ENCODE measurements at regions not wholly inside any gene's neighbourhood (a gene's known extent, or its start where the extent isn't known, plus 50 kb on each side); places are given as distances from the start of the nearest gene placed in this dataset.
"Not testable (repeated sequence)": the region's sequence is repeated elsewhere in the genome, so short reads cannot be mapped to it uniquely, and the experiment has no call there.

- TF ChIP-seq POLR2A (IDR thresholded peaks at IDR 0.05) (no peak), EP300 (IDR thresholded peaks at IDR 0.05) (no peak), CTCF (IDR thresholded peaks at IDR 0.05) (no peak)
- H3K9me3 ChIP-seq, result no peaks in the 10 kb centered on the region
- intact Hi-C loops (cut with DNase I), result no loop called here
- H3K36me3 ChIP-seq, result no peaks in the 10 kb centered on the region
- H3K27me3 ChIP-seq, result no peaks in the 10 kb centered on the region
- H3K4me1 ChIP-seq (ENCODE audit: insufficient read depth), result no peaks in the 10 kb centered on the region
- DNase-seq, result no peak
- no peak overlapping the region for H3K27ac ChIP-seq
- H3K4me3 ChIP-seq, result no peak overlapping the region
These were observed 129.8 kb upstream of the ZNF366 start for GRCh38 chr5:72637058-72637457.

GRCh38 chr5:72636565-72636964 lies 129.4 kb upstream of the ZNF366 start:
- intact Hi-C loops (cut with DNase I); H3K27me3 ChIP-seq; H3K9me3 ChIP-seq; H3K4me3 ChIP-seq; H3K36me3 ChIP-seq; H3K4me1 ChIP-seq (ENCODE audit: insufficient read depth); H3K27ac ChIP-seq; DNase-seq: not testable (repeated sequence)
- WGBS, 3 donors, result 94 to 100% (median 98%) methylated on average over 2 of the region's 2 CpGs

GRCh38 chr5:72634444-72634843 lies 127.2 kb upstream of the ZNF366 start:
- H3K4me3 ChIP-seq, result no peak overlapping the region
- H3K36me3 ChIP-seq, result no peaks in the 10 kb centered on the region
- intact Hi-C loops (cut with DNase I), result no loop called here
- H3K27ac ChIP-seq, result no peak overlapping the region
- no peaks in the 10 kb centered on the region for H3K27me3 ChIP-seq
- no peak for DNase-seq
- no peaks in the 10 kb centered on the region for H3K4me1 ChIP-seq (ENCODE audit: insufficient read depth)
- H3K9me3 ChIP-seq, result no peaks in the 10 kb centered on the region
- WGBS, 3 donors, result 67 to 72% (median 71%) methylated on average over 2 of the region's 2 CpGs
- TF ChIP-seq EP300 (IDR thresholded peaks at IDR 0.05), result no peak
- TF ChIP-seq CTCF (IDR thresholded peaks at IDR 0.05), result no peak

- H3K4me3 ChIP-seq, result no peak overlapping the region
- H3K27ac ChIP-seq, result no peak overlapping the region
- H3K9me3 ChIP-seq, result no peaks in the 10 kb centered on the region
- no peaks in the 10 kb centered on the region for H3K4me1 ChIP-seq (ENCODE audit: insufficient read depth)
- WGBS, 3 donors, result 32 to 52% (median 33%) methylated on average over 1 of the region's 1 CpG
- DNase-seq, result no peak
- intact Hi-C loops (cut with DNase I), result no loop called here
- no peaks in the 10 kb centered on the region for H3K27me3 ChIP-seq
- H3K36me3 ChIP-seq, result no peaks in the 10 kb centered on the region
- TF ChIP-seq EP300 (IDR thresholded peaks at IDR 0.05) (no peak), POLR2A (IDR thresholded peaks at IDR 0.05) (no peak), CTCF (IDR thresholded peaks at IDR 0.05) (no peak)
These were observed 126.4 kb upstream of the ZNF366 start for GRCh38 chr5:72633649-72634048.

GRCh38 chr5:72633041-72633445 lies 125.8 kb upstream of the ZNF366 start:
- H3K9me3 ChIP-seq, result no peaks in the 10 kb centered on the region
- no peak for DNase-seq
- intact Hi-C loops (cut with DNase I), result no loop called here
- no peaks in the 10 kb centered on the region for H3K27me3 ChIP-seq
- no peaks in the 10 kb centered on the region for H3K36me3 ChIP-seq
- H3K4me3 ChIP-seq, result no peak overlapping the region
- no peak overlapping the region for H3K27ac ChIP-seq
- H3K4me1 ChIP-seq (ENCODE audit: insufficient read depth), result no peaks in the 10 kb centered on the region
- TF ChIP-seq EP300 (IDR thresholded peaks at IDR 0.05) (no peak), POLR2A (IDR thresholded peaks at IDR 0.05) (no peak), CTCF (IDR thresholded peaks at IDR 0.05) (no peak)
- WGBS, 3 donors, result 20 to 46% (median 28%) methylated on average over 2 of the region's 2 CpGs

Data from ovary (tissue), 7 donors.